ENCODE measurements at regions not wholly inside any gene's neighbourhood (a gene's known extent, or its start where the extent isn't known, plus 50 kb on each side); places are given as distances from the start of the nearest gene placed in this dataset.

DNA sequence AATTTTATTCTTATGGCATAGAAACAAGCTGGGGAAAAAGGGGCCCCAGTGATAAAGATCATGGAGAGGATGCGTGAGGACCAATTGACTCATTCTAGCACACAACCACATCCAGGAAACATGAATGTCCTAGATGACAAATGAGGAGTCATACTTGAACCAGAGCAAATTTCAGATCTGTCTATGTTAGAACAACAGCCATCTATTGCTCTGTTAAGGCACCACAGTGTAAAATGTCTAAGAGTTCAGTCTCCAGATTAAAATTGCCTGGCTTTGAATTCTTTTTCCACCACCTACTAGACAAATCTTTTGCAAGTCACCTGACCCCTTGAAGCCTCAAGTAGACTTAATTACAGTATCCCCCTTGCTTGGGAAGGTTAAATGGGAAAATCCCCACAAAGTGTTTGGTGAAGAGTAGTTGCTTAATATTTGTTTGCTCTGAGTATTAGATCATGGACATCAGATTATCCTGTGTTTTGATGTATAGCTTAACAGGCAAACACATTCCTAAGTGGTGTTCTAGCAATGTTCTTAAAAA, 258.7 kb upstream of the TGFBR2 start:
- no peak for DNase-seq (ENCODE audit: low read depth, low spot score)
- POLR2A ChIA-PET, result no interaction called here
- CTCF ChIA-PET, result no interaction called here
- no peak overlapping the region for H3K4me3 ChIP-seq (ENCODE audit: low read depth, low read length)
- TF ChIP-seq, protein P1, sequence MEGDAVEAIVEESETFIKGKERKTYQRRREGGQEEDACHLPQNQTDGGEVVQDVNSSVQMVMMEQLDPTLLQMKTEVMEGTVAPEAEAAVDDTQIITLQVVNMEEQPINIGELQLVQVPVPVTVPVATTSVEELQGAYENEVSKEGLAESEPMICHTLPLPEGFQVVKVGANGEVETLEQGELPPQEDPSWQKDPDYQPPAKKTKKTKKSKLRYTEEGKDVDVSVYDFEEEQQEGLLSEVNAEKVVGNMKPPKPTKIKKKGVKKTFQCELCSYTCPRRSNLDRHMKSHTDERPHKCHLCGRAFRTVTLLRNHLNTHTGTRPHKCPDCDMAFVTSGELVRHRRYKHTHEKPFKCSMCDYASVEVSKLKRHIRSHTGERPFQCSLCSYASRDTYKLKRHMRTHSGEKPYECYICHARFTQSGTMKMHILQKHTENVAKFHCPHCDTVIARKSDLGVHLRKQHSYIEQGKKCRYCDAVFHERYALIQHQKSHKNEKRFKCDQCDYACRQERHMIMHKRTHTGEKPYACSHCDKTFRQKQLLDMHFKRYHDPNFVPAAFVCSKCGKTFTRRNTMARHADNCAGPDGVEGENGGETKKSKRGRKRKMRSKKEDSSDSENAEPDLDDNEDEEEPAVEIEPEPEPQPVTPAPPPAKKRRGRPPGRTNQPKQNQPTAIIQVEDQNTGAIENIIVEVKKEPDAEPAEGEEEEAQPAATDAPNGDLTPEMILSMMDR (IDR thresholded peaks at IDR 0.05; ENCODE audit: low read depth, low read length), result no peak
- H3K27me3 ChIP-seq (ENCODE audit: control insufficient read depth, insufficient read depth, low read length), result no peaks in the 10 kb centered on the region
- no peaks in the 10 kb centered on the region for H3K9me3 ChIP-seq (ENCODE audit: control insufficient read depth, insufficient read depth, low read length)
- H3K27ac ChIP-seq (ENCODE audit: low read depth, low read length), result no peak overlapping the region

DNA sequence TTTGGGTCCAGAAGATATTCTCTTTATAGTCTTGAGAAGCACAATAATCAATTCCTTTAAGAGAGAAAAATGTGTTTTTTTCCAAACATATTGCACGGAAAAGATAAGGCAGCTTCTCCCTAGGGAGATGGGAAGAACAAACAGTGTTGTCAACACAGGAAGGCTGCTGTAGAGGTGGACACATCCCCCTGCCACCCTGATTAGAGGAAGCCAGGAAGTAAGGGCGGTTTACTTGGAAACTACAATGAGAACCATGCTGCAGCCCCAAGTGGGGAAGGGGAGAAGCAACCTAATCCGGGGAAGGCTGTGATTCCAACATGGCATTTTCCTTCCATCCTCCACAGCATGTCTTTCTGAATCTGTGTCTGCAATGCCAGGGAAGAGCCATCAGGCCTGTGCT, 256.9 kb upstream of the TGFBR2 start:
- TF ChIP-seq, protein P1 (IDR thresholded peaks at IDR 0.05; ENCODE audit: low read depth, low read length), result no peak
- POLR2A ChIA-PET, result no interaction called here
- CTCF ChIA-PET, result interaction anchor here (0.6 to 1.4 kb wide), 3 partner anchors 30 to 343 kb away, joined by 3 read pairs; no protein-coding TSS in a partner anchor
- no peak for DNase-seq (ENCODE audit: low read depth, low spot score)
- Histone ChIP-seq H3K9me3 (ENCODE audit: control insufficient read depth, insufficient read depth, low read length) (no peaks in the 10 kb centered on the region), H3K27ac (ENCODE audit: low read depth, low read length) (no peak overlapping the region), H3K4me3 (ENCODE audit: low read depth, low read length) (no peak overlapping the region), H3K27me3 (ENCODE audit: control insufficient read depth, insufficient read depth, low read length) (no peaks in the 10 kb centered on the region)

DNA sequence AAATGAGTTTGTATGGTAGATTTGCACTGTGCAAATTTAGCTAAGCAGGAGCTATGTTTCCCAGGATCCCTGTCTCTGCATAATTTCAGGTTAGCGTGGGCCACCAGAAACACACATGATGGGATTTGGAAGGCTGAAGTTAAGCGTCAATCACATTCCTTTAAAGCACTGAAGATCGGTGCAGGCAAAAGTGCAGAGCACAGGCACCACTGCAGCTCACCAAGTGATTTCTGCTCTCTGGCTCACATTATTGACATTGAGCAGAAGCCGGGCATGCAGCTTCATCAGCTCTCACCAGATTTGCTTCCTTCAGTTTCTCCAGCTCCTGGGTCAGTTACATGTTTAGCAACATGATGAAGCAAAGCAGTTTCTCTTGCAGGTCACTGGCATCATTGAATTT, 256.4 kb upstream of the TGFBR2 start:
- Histone ChIP-seq H3K27ac (ENCODE audit: low read depth, low read length) (no peak overlapping the region), H3K27me3 (ENCODE audit: control insufficient read depth, insufficient read depth, low read length) (no peaks in the 10 kb centered on the region), H3K9me3 (ENCODE audit: control insufficient read depth, insufficient read depth, low read length) (no peaks in the 10 kb centered on the region), H3K4me3 (ENCODE audit: low read depth, low read length) (no peak overlapping the region)
- ChIA-PET POLR2A (no interaction called here), CTCF (interaction anchor here (1.4 kb wide), 1 partner anchor 343 kb away, joined by 3 read pairs; no protein-coding TSS in a partner anchor)
- DNase-seq (ENCODE audit: low read depth, low spot score), result no peak
- TF ChIP-seq, protein P1 (IDR thresholded peaks at IDR 0.05; ENCODE audit: low read depth, low read length), result no peak

DNA sequence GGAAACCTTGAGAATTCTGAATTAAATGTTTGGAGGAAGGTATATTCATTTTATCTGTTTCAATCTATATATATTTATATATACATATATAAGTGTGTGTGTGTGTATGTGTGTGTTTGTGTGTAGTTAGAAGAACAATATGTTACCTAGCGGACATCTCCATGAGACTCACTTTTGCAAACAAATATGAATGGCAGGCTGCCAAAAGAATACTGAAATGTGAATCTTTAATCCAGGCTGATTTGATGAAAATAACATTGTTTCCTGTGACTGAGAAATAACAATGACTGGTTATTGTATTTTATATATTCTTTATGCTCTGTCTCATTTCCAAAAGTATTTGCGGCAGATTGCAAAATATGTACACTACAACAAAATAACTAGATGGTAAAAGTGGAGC, 255.5 kb upstream of the TGFBR2 start:
- ChIA-PET POLR2A (no interaction called here), CTCF (no interaction called here)
- H3K27ac ChIP-seq (ENCODE audit: low read depth, low read length), result no peak overlapping the region
- DNase-seq (ENCODE audit: low read depth, low spot score), result no peak
- H3K9me3 ChIP-seq (ENCODE audit: control insufficient read depth, insufficient read depth, low read length), result no peaks in the 10 kb centered on the region
- H3K4me3 ChIP-seq (ENCODE audit: low read depth, low read length), result no peak overlapping the region
- no peaks in the 10 kb centered on the region for H3K27me3 ChIP-seq (ENCODE audit: control insufficient read depth, insufficient read depth, low read length)
- TF ChIP-seq, protein P1 (IDR thresholded peaks at IDR 0.05; ENCODE audit: low read depth, low read length), result no peak

DNA sequence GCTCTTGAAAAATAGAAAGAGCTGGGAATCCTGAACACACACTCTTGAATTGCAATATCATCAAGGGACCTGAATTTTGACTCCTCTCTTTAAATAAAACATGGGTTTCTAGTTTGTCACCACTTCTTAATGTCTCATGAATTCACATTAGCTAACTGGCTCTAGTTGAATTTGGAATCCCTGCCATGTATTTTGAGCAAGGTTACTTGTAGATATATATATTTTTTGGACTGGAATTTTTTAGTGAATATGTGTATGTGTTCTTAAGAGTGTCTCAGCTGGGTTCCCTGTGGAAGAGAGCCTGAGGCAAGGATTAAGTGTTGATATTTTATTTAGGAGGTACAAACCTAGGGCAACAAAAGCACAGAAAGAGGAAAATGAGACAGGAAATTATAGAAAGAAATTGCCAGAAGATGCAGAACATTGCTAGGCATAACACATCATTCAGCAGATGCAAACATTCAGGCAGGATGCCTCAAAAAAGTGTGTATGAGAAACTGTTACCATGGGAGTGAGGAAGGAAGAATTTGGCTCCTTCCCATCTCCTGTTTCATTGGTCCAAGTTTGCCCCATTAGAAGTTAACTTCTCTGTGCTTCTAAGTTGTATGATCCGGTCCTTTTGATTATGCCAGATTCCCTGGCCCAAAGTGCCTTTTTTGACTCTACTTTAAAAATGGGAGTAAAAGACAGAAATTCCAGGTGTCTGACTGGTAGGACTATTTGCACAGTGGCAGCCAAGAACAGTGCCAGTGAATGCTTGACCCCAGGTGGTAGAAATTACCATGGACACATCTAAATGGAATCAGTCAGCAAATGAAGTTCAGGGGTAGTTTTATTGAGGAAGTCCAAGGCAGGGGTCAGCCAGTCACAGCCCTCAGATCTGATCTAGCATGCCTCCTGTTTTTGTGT, 253.7 kb upstream of the TGFBR2 start:
- Histone ChIP-seq H3K4me3 (ENCODE audit: low read depth, low read length) (no peak overlapping the region), H3K27ac (ENCODE audit: low read depth, low read length) (no peak overlapping the region), H3K9me3 (ENCODE audit: control insufficient read depth, insufficient read depth, low read length) (no peaks in the 10 kb centered on the region), H3K27me3 (ENCODE audit: control insufficient read depth, insufficient read depth, low read length) (no peaks in the 10 kb centered on the region)
- DNase-seq (ENCODE audit: low read depth, low spot score), result no peak
- TF ChIP-seq, protein P1 (IDR thresholded peaks at IDR 0.05; ENCODE audit: low read depth, low read length), result no peak
- ChIA-PET POLR2A (no interaction called here), CTCF (no interaction called here)

Data from AG04450 (cell line).